ENCODE measurements at regions not wholly inside any gene's neighbourhood (a gene's known extent, or its start where the extent isn't known, plus 50 kb on each side); places are given as distances from the start of the nearest gene placed in this dataset.

GRCh38 chr5:142466195-142466971, 141.6 kb upstream of the SPRY4 start:
- intact Hi-C loops (cut with micrococcal nuclease; ENCODE audit: unreplicated experiment): no loop called here

GRCh38 chr5:142465476-142465875, 140.7 kb upstream of the SPRY4 start:
- no peak overlapping the region for H2AFZ ChIP-seq
- H3K9me2 ChIP-seq (ENCODE audit: insufficient read depth): no peaks in the 10 kb centered on the region
- DNase-seq: no peak
- BruUV-seq (replicated peaks): no TSS peak
- H4K20me1 ChIP-seq (ENCODE audit: insufficient read depth): no peaks in the 10 kb centered on the region
- no peaks in the 10 kb centered on the region for H3K27me3 ChIP-seq (ENCODE audit: insufficient read depth, low read depth)
- H3K4me2 ChIP-seq: no peak overlapping the region
- intact Hi-C loops (cut with micrococcal nuclease; ENCODE audit: unreplicated experiment): no loop called here
- CTCF ChIA-PET: interaction anchor here (0.6 kb wide), 1 partner anchor 137 kb away, joined by 4 read pairs; no protein-coding TSS in a partner anchor
- H3K4me3 ChIP-seq: no peak overlapping the region
- no peak overlapping the region for H3K27ac ChIP-seq
- 0 out of 2 replicates have a peak, but pooled peaks cover 4% of the 10 kb centered on the region for H3K36me3 ChIP-seq (ENCODE audit: low read depth)
- no peaks in the 10 kb centered on the region for H3F3A ChIP-seq (ENCODE audit: insufficient read depth, low read depth)
- no peaks in the 10 kb centered on the region for H3K79me2 ChIP-seq (ENCODE audit: low read depth)
- H3K4me1 ChIP-seq (replicated peaks; ENCODE audit: insufficient read depth): no peaks in the 10 kb centered on the region
- POLR2A ChIA-PET (ENCODE audit: unreplicated experiment): no interaction called here
- no peaks in the 10 kb centered on the region for H3K9me3 ChIP-seq (ENCODE audit: insufficient read depth, low read depth)
- TF ChIP-seq EZH2 (IDR thresholded peaks at IDR 0.05; ENCODE audit: low read depth): no peak
- no peak for TF ChIP-seq CTCF (conservative IDR thresholded peaks at IDR 0.05)

More at GRCh38 chr5:142466195-142466971, 141.6 kb upstream of the SPRY4 start:
- ChIA-PET POLR2A (ENCODE audit: unreplicated experiment) (no interaction called here), CTCF (no interaction called here)
- H3K4me3 ChIP-seq: no peak overlapping the region
- H3K79me2 ChIP-seq (ENCODE audit: low read depth): no peaks in the 10 kb centered on the region
- peaks cover 8% of the 10 kb centered on the region for H3K4me1 ChIP-seq (replicated peaks; ENCODE audit: insufficient read depth)
- no peaks in the 10 kb centered on the region for H3K9me2 ChIP-seq (ENCODE audit: insufficient read depth)
- no peak overlapping the region for H3K4me2 ChIP-seq
- no peaks in the 10 kb centered on the region for H3K27me3 ChIP-seq (ENCODE audit: insufficient read depth, low read depth)
- peaks cover 5% of the 10 kb centered on the region; the same call in 1 of the 2 replicates for H3F3A ChIP-seq (ENCODE audit: insufficient read depth, low read depth)
- H3K27ac ChIP-seq: no peak overlapping the region
- no TSS peak for BruUV-seq (replicated peaks)
- H2AFZ ChIP-seq: no peak overlapping the region
- no peak for TF ChIP-seq EZH2 (IDR thresholded peaks at IDR 0.05; ENCODE audit: low read depth)
- no peak for TF ChIP-seq CTCF (conservative IDR thresholded peaks at IDR 0.05)
- 0 out of 2 replicates have a peak, but pooled peaks cover 4% of the 10 kb centered on the region for H3K36me3 ChIP-seq (ENCODE audit: low read depth)
- no peaks in the 10 kb centered on the region for H4K20me1 ChIP-seq (ENCODE audit: insufficient read depth)
- DNase-seq: no peak
- no peaks in the 10 kb centered on the region for H3K9me3 ChIP-seq (ENCODE audit: insufficient read depth, low read depth)

- CTCF ChIA-PET: no interaction called here
- BruUV-seq (replicated peaks): no TSS peak
Observed at GRCh38 chr5:142463904-142464303, 139.1 kb upstream of the SPRY4 start.

More at GRCh38 chr5:142463904-142464303, 139.1 kb upstream of the SPRY4 start:
- no peaks in the 10 kb centered on the region for H3K4me1 ChIP-seq (replicated peaks; ENCODE audit: insufficient read depth)
- H3K4me3 ChIP-seq: no peak overlapping the region
- POLR2A ChIA-PET (ENCODE audit: unreplicated experiment): no interaction called here
- no peak for DNase-seq
- no peak for TF ChIP-seq CTCF (conservative IDR thresholded peaks at IDR 0.05)
- no peak for TF ChIP-seq EZH2 (IDR thresholded peaks at IDR 0.05; ENCODE audit: low read depth)
- H2AFZ ChIP-seq: no peak overlapping the region
- no peaks in the 10 kb centered on the region for H3K79me2 ChIP-seq (ENCODE audit: low read depth)
- H3K27me3 ChIP-seq (ENCODE audit: insufficient read depth, low read depth): no peaks in the 10 kb centered on the region
- H3F3A ChIP-seq (ENCODE audit: insufficient read depth, low read depth): no peaks in the 10 kb centered on the region
- intact Hi-C loops (cut with micrococcal nuclease; ENCODE audit: unreplicated experiment): no loop called here
- no peaks in the 10 kb centered on the region for H3K9me2 ChIP-seq (ENCODE audit: insufficient read depth)
- H3K4me2 ChIP-seq: no peak overlapping the region
- no peaks in the 10 kb centered on the region for H4K20me1 ChIP-seq (ENCODE audit: insufficient read depth)
- no peaks in the 10 kb centered on the region for H3K9me3 ChIP-seq (ENCODE audit: insufficient read depth, low read depth)
- 0 out of 2 replicates have a peak, but pooled peaks cover 4% of the 10 kb centered on the region for H3K36me3 ChIP-seq (ENCODE audit: low read depth)
- H3K27ac ChIP-seq: no peak overlapping the region

Data from PC-9 (cell line).